Endometrium (tissue), 2 donors: ENCODE measurements at regions not wholly inside any gene's neighbourhood (a gene's known extent, or its start where the extent isn't known, plus 50 kb on each side); places are given as distances from the start of the nearest gene placed in this dataset.

Experiments used
- FAIRE-seq: peaks from 2 replicates; lab custom pipeline; 2012; peaks lifted over from hg19 to GRCh38; lab: Jason Lieb, UNC
- donor health status: control.
- donor health status: control.

- FAIRE-seq = no peak
Observed at GRCh38 chr17:71287071-71287823, 833.6 kb upstream of the SOX9 start.

- no peak for FAIRE-seq
Observed at GRCh38 chr17:71292006-71292405, 828.8 kb upstream of the SOX9 start.

- no peak for FAIRE-seq
Observed at GRCh38 chr17:71296005-71296404, 824.8 kb upstream of the SOX9 start.

GRCh38 chr17:71301063-71301462 is 819.8 kb upstream of the SOX9 start:
- no peak for FAIRE-seq

GRCh38 chr17:71302721-71303549 is 817.9 kb upstream of the SOX9 start:
- FAIRE-seq = no peak

- no peak for FAIRE-seq
Observed at GRCh38 chr17:71304498-71305158, 816.2 kb upstream of the SOX9 start.

- FAIRE-seq = no peak
Observed at GRCh38 chr17:71313866-71314265, 807.0 kb upstream of the SOX9 start.

- no peak for FAIRE-seq
Observed at GRCh38 chr17:71315568-71315967, 805.3 kb upstream of the SOX9 start.

- FAIRE-seq = peak; percentile 54
Observed at GRCh38 chr17:71316176-71316897, 804.5 kb upstream of the SOX9 start.

- no peak for FAIRE-seq
Observed at GRCh38 chr17:71320009-71320796, 800.6 kb upstream of the SOX9 start.

- no peak for FAIRE-seq
Observed at GRCh38 chr17:71325117-71325516, 795.7 kb upstream of the SOX9 start.

- FAIRE-seq = no peak
Observed at GRCh38 chr17:71325886-71326285, 794.9 kb upstream of the SOX9 start.

GRCh38 chr17:71327376-71328059 is 793.3 kb upstream of the SOX9 start:
- FAIRE-seq = no peak

GRCh38 chr17:71329310-71330098 is 791.3 kb upstream of the SOX9 start:
- no peak for FAIRE-seq

GRCh38 chr17:71330099-71330375 is 790.8 kb upstream of the SOX9 start:
- no peak for FAIRE-seq

- FAIRE-seq = no peak
Observed at GRCh38 chr17:71331754-71332325, 789.0 kb upstream of the SOX9 start.

GRCh38 chr17:71334048-71334751 is 786.6 kb upstream of the SOX9 start:
- FAIRE-seq = no peak

GRCh38 chr17:71335212-71335611 is 785.6 kb upstream of the SOX9 start:
- no peak for FAIRE-seq

- no peak for FAIRE-seq
Observed at GRCh38 chr17:71337938-71338337, 782.9 kb upstream of the SOX9 start.
